ENCODE measurements at regions not wholly inside any gene's neighbourhood (a gene's known extent, or its start where the extent isn't known, plus 50 kb on each side); places are given as distances from the start of the nearest gene placed in this dataset.

DNA sequence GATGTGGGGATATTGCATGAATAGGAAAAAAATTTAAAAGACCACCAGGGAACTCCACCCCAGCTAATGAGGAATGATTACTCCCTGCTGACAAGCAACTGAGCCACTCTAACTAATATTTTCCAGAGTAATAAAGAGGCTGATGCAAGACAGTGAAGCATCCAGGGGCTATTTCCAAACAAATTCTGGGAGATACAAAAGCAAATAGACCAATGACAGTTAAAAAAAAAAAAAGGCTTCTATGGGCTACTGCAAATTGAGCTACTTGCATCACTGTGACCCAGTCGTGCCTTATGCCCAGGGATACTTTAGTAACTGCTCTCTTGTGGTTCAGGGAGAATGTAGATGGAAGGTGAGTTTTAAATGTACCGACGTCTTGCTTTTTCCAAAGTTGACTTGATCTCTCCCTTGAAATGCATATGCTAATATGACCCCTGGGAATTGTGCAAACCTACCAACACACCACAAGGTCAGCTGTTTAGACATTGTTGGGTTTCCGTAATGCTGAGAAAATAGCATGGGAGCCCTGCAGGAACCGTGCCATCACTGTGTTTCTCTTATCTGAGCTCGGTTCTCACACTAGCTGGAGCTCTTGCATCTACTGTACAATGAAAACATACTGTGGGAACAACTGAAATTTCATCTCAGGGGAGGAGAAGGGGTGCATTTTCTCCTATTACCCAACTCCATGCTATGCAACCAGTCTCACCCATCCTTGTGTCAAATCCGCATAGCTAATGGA lies 250.6 kb upstream of the MAP3K1 start:
- Mint-ChIP-seq H3K27me3 (ENCODE audit: low read depth in 3 of 3) (peaks cover 2 to 4% (median 3%) of the 10 kb centered on the region in 3 donors), H3K27ac (no peak overlapping the region), H3K4me1 (peaks cover 5 to 9% of the 10 kb centered on the region in 2 donors), H3K36me3 (no peaks in the 10 kb centered on the region), H3K4me3 (no peak overlapping the region), H3K9me3 (no peaks in the 10 kb centered on the region)
- no peak for DNase-seq

DNA sequence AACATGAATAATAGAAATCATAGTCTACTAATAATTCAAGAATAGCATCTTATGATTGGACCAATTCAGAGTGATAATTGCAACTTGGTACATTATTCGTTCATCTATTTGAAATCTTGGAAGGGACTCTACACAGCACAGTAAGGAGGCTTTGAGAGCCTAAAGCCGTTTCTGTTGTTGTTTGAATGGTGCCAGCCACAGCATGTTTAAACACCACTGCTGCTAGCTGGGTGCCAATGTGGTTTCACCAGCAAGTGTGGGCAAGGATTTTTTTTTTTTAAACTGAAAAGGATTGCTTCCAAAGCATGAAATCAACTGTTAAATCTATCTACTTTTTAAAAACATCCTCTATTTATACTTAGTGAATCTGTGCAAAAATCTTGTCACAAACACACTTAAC lies 253.9 kb upstream of the MAP3K1 start:
- Mint-ChIP-seq H3K36me3 (no peaks in the 10 kb centered on the region), H3K4me1 (peaks cover 5 to 9% of the 10 kb centered on the region in 2 donors), H3K27ac (no peak overlapping the region), H3K9me3 (no peaks in the 10 kb centered on the region), H3K4me3 (no peak overlapping the region), H3K27me3 (ENCODE audit: low read depth in 3 of 3) (peaks cover 2 to 9% (median 3%) of the 10 kb centered on the region in 3 donors)
- DNase-seq: peak in 1 of 3 donors; percentile 9

DNA sequence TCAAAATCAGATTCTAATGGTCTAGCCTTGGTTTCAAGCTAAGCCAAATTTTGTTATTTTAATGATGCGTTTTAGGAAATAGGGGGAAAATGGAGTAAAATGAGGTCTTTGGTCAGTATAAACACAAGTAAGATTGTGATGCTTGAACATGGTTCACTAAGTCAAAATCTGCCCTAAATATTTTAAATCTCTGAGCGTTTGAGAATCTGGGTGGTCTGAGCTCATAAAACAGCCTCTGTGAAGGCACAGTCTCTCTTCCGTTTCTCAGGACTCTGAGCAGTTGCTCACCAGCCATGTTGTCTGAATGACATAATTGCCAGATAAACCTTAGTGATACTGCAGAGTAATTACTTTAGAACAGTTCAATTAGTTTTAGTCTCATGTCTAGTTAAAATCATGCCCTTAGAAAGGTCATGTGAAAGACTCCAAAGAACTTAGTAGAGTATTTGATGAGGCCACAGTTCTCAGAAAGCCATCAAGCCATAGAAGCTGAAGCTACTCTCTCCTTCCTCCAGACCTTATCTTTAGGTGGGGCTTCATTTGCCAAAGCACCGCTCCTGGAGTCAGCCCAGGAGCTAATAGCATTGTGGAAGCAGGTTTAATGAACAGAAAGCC lies 257.1 kb upstream of the MAP3K1 start:
- DNase-seq: no peak
- Mint-ChIP-seq H3K4me3 (no peak overlapping the region), H3K9me3 (no peaks in the 10 kb centered on the region), H3K36me3 (no peaks in the 10 kb centered on the region), H3K27ac (no peak overlapping the region), H3K27me3 (ENCODE audit: low read depth in 3 of 3) (peaks cover 0 to 9% (median 2%) of the 10 kb centered on the region in 3 donors), H3K4me1 (peaks cover 5 to 9% of the 10 kb centered on the region in 2 donors)

DNA sequence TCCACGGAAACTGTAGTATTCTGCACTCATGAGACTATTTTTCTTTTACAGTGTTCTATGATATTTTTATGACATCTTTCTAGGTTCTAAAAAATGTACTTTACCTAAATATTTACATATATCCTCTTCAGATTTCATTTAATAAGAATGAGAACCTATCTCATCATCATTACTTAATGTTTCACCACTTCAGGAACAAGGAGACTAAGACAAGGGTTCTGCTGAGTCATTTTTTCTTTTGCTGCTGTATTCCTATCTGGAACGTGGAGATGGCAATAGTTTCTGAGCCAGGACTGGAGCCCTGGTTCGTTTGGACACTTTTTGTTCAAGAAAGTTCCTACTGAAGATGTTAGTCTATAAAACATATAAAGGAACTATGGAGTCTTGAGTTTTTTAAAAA lies 258.2 kb upstream of the MAP3K1 start:
- H3K4me1 Mint-ChIP-seq: peaks cover 5 to 9% of the 10 kb centered on the region in 2 donors
- H3K27ac Mint-ChIP-seq: no peak overlapping the region
- H3K27me3 Mint-ChIP-seq (ENCODE audit: low read depth in 3 of 3): peaks cover 0 to 9% (median 2%) of the 10 kb centered on the region in 3 donors
- H3K9me3 Mint-ChIP-seq: no peaks in the 10 kb centered on the region
- no peak for DNase-seq
- no peaks in the 10 kb centered on the region for H3K36me3 Mint-ChIP-seq
- H3K4me3 Mint-ChIP-seq: no peak overlapping the region

DNA sequence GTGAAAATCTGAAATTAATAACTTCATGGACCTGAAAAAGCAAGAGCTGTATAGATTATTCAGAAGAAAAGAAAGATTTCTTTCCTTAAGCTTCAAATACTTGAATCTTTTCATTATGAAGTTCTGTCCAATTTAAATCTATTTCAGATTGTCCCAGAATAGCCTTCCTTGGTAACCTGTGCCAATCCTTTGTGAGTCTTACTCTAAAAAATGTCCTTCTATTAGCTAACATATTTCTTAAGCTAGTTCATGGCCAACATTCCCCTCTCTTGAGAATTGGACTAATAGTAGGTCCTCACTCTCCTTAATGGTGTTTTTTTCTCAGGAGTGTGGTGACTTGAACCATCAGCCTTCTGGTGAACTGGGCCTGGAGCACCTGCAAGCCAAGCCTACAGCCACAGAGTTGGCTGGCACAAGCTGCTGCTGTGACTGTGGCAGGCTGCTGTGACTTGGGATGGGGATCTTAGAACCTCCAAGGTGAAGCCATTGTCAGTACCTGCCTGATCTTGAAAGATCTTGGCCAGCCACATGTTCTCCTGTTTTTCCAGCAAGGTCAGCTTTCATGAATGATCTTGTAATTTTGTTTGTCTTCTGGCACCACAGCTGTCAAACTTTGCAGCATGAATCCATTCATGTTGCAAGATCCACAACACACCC lies 262.6 kb upstream of the MAP3K1 start:
- Mint-ChIP-seq H3K27ac (no peak overlapping the region), H3K9me3 (no peaks in the 10 kb centered on the region), H3K27me3 (ENCODE audit: low read depth in 3 of 3) (peaks cover 0 to 4% (median 0%) of the 10 kb centered on the region in 3 donors), H3K4me1 (no peaks in the 10 kb centered on the region), H3K4me3 (no peak overlapping the region), H3K36me3 (no peaks in the 10 kb centered on the region)
- no peak for DNase-seq

DNA sequence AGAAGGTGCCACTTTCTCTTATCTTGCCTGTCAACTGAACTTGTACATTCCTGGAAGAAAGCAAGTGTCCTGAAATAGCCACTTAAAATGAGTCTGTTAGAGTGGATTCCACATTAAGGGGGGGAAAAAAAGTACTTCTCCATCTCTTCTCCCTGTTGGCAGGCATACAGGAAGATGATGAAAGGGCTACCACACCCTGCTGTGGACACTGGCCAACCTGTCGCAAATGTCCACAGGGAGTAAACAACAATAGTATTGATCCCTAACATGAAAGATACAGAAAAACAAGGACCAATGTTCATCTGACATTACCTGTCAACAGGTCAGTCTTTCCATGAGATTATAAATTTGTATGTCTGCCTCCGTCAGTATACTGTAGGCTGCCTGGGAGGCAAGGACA lies 265.1 kb upstream of the MAP3K1 start:
- H3K36me3 Mint-ChIP-seq: no peaks in the 10 kb centered on the region

DNA sequence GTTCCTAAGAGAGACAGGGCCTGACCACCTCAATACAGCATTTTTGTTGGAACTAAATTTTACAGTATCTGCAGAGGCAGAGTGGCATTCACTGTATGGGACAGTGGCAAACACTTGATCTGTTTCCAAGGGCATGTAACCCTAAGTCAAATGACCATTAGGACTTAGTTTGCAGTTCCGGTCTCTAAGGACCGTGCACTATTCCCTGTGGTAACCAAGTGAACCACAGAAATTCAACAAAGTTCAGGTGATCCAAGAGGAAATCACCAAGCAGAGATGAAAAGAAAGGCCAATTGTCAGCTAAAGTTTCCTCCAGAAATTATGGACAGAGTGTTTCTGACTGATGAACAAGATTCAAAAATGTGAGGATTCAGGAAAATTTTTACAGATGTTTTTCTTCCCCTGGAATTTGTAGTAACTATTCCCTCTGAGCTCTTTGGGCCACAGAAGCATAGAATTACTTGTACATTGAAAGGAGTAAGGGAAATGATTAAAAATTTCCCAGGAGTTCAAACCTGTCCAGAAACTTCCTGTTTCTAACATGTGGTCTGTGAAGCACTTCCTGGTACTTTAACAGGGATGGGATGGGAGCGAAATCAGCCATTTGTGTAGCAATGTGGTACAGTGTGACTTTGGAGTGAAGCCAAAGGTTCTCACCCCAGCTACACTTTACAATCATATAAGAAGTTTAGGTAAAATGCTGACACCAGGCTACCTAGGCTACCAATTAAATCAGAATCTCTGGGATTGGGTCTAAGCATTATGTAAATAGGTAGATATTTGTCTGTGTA lies 266.1 kb upstream of the MAP3K1 start:
- H3K9me3 Mint-ChIP-seq: no peaks in the 10 kb centered on the region
- H3K4me1 Mint-ChIP-seq: no peaks in the 10 kb centered on the region
- H3K27me3 Mint-ChIP-seq (ENCODE audit: low read depth in 3 of 3): peaks cover 0 to 2% (median 0%) of the 10 kb centered on the region in 3 donors
- no peak overlapping the region for H3K27ac Mint-ChIP-seq
- no peaks in the 10 kb centered on the region for H3K36me3 Mint-ChIP-seq
- DNase-seq: no peak
- H3K4me3 Mint-ChIP-seq: no peak overlapping the region

More for the DNA sequence above, 265.1 kb upstream of the MAP3K1 start:
- no peaks in the 10 kb centered on the region for H3K4me1 Mint-ChIP-seq
- no peak for DNase-seq
- H3K27me3 Mint-ChIP-seq (ENCODE audit: low read depth in 3 of 3): peaks cover 0 to 2% (median 0%) of the 10 kb centered on the region in 3 donors
- no peak overlapping the region for H3K27ac Mint-ChIP-seq
- H3K9me3 Mint-ChIP-seq: no peaks in the 10 kb centered on the region
- no peak overlapping the region for H3K4me3 Mint-ChIP-seq

DNA sequence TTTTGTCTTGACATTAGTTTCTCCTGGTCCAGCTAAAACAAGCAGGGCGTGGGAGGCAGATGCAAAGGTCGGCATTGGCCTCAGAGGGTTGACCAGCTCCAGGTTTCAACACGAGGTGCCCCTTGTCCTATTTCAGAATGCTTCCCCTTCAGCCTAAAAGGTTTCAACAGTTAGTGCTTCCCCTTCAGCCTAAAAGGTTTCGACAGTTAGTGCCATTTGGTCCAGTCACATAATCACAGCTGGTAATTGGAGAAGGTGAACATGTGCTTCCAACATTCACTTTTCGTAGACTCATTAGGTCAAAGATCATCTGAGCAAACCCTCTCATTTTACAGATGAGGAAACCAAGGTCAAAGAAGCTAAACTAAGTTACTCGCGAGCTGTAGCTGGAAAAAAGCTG lies 270.3 kb upstream of the MAP3K1 start:
- Mint-ChIP-seq H3K27me3 (ENCODE audit: low read depth in 3 of 3) (peaks cover 2 to 5% (median 2%) of the 10 kb centered on the region in 3 donors), H3K27ac (no peak overlapping the region), H3K9me3 (no peaks in the 10 kb centered on the region), H3K4me3 (no peak overlapping the region), H3K36me3 (no peaks in the 10 kb centered on the region), H3K4me1 (no peaks in the 10 kb centered on the region)
- DNase-seq: no peak

DNA sequence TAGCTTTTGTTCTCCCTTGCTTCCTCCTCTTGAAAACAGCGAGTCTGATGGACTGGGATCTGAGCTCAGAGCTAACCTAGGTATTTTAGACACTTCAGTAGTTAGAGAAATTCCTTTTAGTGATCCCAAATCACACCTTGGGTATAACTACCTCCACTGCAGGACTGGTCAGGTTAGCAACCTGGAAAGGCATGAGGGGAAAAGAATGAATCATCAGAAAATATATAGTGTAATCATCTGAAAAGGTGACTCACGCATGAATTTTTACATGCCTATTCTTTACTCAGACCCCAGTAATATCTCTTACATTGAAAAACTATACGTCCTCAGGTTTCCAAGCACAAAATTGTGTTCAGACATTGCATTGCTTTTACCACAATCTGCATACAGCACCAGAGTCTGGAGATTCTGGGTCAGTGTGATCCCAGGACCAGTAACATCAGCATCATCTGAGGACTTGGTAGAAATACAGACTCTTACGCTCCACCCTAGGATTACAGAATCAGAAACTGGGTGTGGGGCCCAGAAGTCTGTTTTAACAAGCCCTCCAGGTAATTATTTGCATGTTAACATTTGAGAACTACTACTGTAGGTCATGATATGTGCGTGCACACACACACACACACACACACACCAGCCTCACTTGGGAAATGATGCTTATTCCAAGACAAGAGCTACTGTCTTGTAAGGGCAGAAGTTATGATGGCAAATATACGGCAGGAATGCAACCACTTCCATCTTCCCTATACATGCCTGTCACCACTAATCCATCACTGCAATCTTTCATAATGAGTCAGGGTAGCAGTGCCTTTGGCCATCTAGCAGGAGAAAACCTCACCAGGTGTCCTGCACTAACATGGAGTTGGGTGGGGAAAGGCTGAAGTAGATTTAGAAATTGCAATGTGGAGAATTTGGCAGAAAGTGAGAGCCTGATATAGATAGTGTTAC lies 271.6 kb upstream of the MAP3K1 start:
- Mint-ChIP-seq H3K9me3 (no peaks in the 10 kb centered on the region), H3K4me3 (no peak overlapping the region), H3K27me3 (ENCODE audit: low read depth in 3 of 3) (peaks cover 2 to 5% (median 2%) of the 10 kb centered on the region in 3 donors), H3K27ac (no peak overlapping the region), H3K4me1 (no peaks in the 10 kb centered on the region), H3K36me3 (no peaks in the 10 kb centered on the region)
- DNase-seq: no peak

DNA sequence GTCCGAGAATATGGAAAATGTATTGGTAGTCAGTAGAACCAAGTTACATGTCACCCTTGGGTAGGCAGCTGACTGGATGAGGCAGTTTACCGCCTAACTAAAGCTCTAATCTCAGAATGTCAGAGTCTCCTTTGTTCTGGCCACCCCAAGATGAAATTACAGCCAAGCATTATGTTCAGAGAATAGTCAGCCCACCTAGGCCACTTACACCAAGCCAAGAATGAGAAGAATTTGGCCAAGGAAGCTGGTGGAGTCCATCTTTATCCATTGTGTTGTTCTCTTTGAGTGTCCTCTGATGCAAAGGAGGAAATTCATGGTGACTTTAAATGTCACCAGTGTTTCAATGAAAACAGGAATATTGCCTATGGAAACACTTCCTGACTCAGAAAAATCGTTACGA lies 275.1 kb upstream of the MAP3K1 start:
- Mint-ChIP-seq H3K4me3 (no peak overlapping the region), H3K27ac (no peak overlapping the region), H3K27me3 (ENCODE audit: low read depth in 3 of 3) (peaks cover 0 to 7% (median 2%) of the 10 kb centered on the region in 3 donors), H3K9me3 (no peaks in the 10 kb centered on the region), H3K36me3 (no peaks in the 10 kb centered on the region), H3K4me1 (no peaks in the 10 kb centered on the region)
- DNase-seq: no peak

DNA sequence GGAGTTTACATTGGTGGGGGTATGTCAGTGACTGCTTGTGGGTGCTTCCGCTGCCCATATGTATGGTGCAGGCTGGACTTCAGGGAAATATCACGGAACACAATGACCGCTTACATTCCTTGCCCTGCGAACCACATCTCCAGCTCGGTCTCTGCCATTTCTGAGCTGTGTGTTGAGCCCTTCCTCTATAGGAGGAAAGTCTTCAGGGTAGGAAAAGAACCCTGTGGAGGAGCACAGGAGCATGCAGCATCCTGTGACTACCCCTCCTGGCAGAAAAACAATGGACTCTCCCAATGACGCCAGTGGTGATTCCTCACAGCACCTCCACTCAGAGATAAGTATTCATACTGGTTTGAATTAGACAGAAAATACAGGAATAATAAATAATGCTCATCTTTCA lies 276.8 kb upstream of the MAP3K1 start:
- Mint-ChIP-seq H3K4me3 (no peak overlapping the region), H3K36me3 (no peaks in the 10 kb centered on the region), H3K4me1 (no peaks in the 10 kb centered on the region), H3K9me3 (no peaks in the 10 kb centered on the region), H3K27ac (no peak overlapping the region), H3K27me3 (ENCODE audit: low read depth in 3 of 3) (peaks cover 0 to 7% (median 2%) of the 10 kb centered on the region in 3 donors)
- DNase-seq: no peak

DNA sequence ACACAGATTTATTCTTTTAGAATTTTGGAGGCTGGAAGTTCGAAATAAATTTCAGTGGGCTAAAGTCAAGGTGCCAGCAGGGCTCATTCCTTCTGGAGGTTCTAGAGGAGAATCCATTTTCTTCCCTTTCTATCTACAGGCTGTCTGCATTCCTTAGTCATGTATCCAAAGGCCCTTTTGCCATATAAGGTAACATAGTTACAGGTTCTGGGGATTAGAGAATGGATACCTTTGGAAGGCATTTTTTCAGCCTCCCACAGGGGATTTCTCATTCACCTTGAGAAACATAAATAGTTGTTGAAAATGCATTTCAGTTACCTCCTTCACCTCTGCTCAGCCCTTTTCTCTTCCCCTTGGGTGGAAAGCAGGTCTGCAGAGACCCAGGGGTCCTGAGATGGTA lies 280.0 kb upstream of the MAP3K1 start:
- peaks cover 0 to 2% (median 0%) of the 10 kb centered on the region in 6 donors for H3K9me3 Mint-ChIP-seq
- no peak overlapping the region for H3K4me3 Mint-ChIP-seq
- peaks cover 0 to 2% (median 2%) of the 10 kb centered on the region in 3 donors for H3K27me3 Mint-ChIP-seq (ENCODE audit: low read depth in 3 of 3)
- no peak for DNase-seq
- H3K27ac Mint-ChIP-seq: no peak overlapping the region
- no peaks in the 10 kb centered on the region for H3K36me3 Mint-ChIP-seq
- H3K4me1 Mint-ChIP-seq: no peaks in the 10 kb centered on the region

Data from immature natural killer cell (primary cell).